ENCODE measurements at regions not wholly inside any gene's neighbourhood (a gene's known extent, or its start where the extent isn't known, plus 50 kb on each side); places are given as distances from the start of the nearest gene placed in this dataset.

- intact Hi-C loops (cut with DNase I), result no loop called here
- H3K4me3 ChIP-seq, result no peak overlapping the region
- peaks cover 0 to 4% (median 0%) of the 10 kb centered on the region in 3 donors for H3K9me3 ChIP-seq
- no peaks in the 10 kb centered on the region for H3K4me1 ChIP-seq
- H3K36me3 ChIP-seq, result no peaks in the 10 kb centered on the region
- H3K27ac ChIP-seq, result no peak overlapping the region
- no peaks in the 10 kb centered on the region for H3K27me3 ChIP-seq
- 64 to 84% methylated on average over 4 of the region's 4 CpGs for WGBS, 2 donors
- TF ChIP-seq CTCF (IDR thresholded peaks at IDR 0.05), result no peak
- no peak for DNase-seq
Observed at GRCh38 chr2:6113786-6114185, 421.6 kb downstream of the SOX11 start.

- WGBS, 2 donors, result 84 to 85% methylated on average over 5 of the region's 5 CpGs
- no peak overlapping the region for H3K27ac ChIP-seq
- H3K9me3 ChIP-seq, result peaks cover 0 to 6% (median 0%) of the 10 kb centered on the region in 3 donors
- H3K36me3 ChIP-seq, result no peaks in the 10 kb centered on the region
- no peak overlapping the region for H3K4me3 ChIP-seq
- DNase-seq, result no peak
- no peaks in the 10 kb centered on the region for H3K27me3 ChIP-seq
- no peaks in the 10 kb centered on the region for H3K4me1 ChIP-seq
- TF ChIP-seq POLR2A (IDR thresholded peaks at IDR 0.05), result no peak
- no peak for TF ChIP-seq CTCF (IDR thresholded peaks at IDR 0.05)
- intact Hi-C loops (cut with DNase I), result no loop called here
Observed at GRCh38 chr2:6127718-6128117, 435.5 kb downstream of the SOX11 start.

- TF ChIP-seq POLR2A (IDR thresholded peaks at IDR 0.05) (no peak), CTCF (IDR thresholded peaks at IDR 0.05) (no peak)
- Histone ChIP-seq H3K36me3 (no peaks in the 10 kb centered on the region), H3K27ac (no peak overlapping the region), H3K27me3 (no peaks in the 10 kb centered on the region), H3K9me3 (peaks cover 0 to 10% (median 0%) of the 10 kb centered on the region in 3 donors), H3K4me3 (no peak overlapping the region), H3K4me1 (no peaks in the 10 kb centered on the region)
- WGBS, 2 donors, result 63 to 67% methylated on average over 3 of the region's 3 CpGs
- no peak for DNase-seq
- intact Hi-C loops (cut with DNase I), result no loop called here
Observed at GRCh38 chr2:6139142-6139541, 447.0 kb downstream of the SOX11 start.

GRCh38 chr2:6139916-6140315, 447.7 kb downstream of the SOX11 start:
- intact Hi-C loops (cut with DNase I), result no loop called here
- Histone ChIP-seq H3K9me3 (peaks cover 0 to 11% (median 0%) of the 10 kb centered on the region in 3 donors), H3K36me3 (no peaks in the 10 kb centered on the region), H3K27me3 (no peaks in the 10 kb centered on the region), H3K4me3 (no peak overlapping the region), H3K27ac (no peak overlapping the region), H3K4me1 (no peaks in the 10 kb centered on the region)
- no peak for DNase-seq
- WGBS, 2 donors, result 46 to 63% methylated on average over 1 of the region's 1 CpG
- TF ChIP-seq CTCF (IDR thresholded peaks at IDR 0.05), result no peak
- no peak for TF ChIP-seq POLR2A (IDR thresholded peaks at IDR 0.05)

- DNase-seq, result no peak
- no peak for TF ChIP-seq POLR2A (IDR thresholded peaks at IDR 0.05)
- no peak for TF ChIP-seq CTCF (IDR thresholded peaks at IDR 0.05)
- intact Hi-C loops (cut with DNase I), result no loop called here
- Histone ChIP-seq H3K27me3 (no peaks in the 10 kb centered on the region), H3K36me3 (no peaks in the 10 kb centered on the region), H3K9me3 (peaks cover 0 to 11% (median 0%) of the 10 kb centered on the region in 3 donors), H3K4me1 (no peaks in the 10 kb centered on the region), H3K4me3 (no peak overlapping the region), H3K27ac (no peak overlapping the region)
- WGBS, 2 donors, result 83 to 86% methylated on average over 1 of the region's 1 CpG
Observed at GRCh38 chr2:6140509-6140908, 448.3 kb downstream of the SOX11 start.

Measured in esophagus squamous epithelium (tissue), 5 donors.